ENCODE measurements at regions not wholly inside any gene's neighbourhood (a gene's known extent, or its start where the extent isn't known, plus 50 kb on each side); places are given as distances from the start of the nearest gene placed in this dataset.

DNA sequence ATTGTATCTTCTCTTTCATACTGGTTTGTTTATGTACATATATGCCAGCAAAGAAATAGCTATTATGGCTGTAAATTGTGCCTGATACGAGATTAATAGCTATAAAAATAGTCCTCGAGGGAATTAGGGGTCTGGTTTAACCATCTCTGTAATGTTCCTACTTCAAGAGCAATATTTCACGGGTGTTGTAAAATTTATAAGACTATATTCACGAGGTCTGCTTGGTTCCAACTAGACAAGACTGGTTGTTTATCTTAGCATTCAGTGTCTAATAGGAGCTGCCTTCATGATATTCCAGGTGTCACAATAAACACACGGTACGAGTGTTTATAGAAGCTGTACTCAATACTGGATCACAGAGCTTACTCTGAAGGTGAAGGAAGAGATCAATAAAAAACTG lies 389.9 kb downstream of the SIPA1L2 start:
- no peak for DNase-seq

DNA sequence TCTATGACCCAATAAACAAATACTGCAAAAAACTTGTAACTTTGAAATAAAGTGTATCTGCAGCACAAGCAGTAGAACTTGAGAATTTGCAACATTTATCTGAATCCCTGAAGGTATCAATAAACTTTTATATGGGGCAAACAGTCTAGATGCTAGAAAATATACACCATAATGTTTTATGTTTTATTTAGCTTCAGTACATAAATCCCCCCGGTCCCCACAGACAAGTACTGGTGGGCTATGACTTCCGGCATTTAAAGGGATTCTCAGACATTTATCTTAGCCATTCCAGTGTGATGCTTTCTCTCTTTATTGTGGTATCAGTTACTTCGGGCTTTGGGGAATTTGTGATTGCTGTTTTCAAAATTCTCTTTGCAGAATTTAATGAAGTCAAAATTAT lies 390.4 kb downstream of the SIPA1L2 start:
- DNase-seq = no peak

DNA sequence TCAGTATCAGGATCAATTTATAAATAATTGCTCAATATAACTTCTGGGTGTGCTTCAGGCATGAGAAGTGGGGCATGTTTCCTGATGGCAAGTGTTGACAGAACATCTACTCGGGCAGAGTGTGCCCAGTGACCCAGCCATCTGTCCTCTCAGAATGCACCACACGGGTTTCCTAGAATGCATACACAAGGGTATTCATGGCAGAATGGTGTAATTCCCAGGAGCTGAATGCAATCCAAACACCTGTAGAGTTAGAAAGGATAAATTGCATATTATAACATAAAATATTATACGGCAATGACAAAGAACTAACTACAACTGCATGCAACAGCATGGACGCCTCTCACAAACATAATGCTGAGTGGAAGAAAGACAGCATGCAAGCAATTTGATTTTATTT lies 391.9 kb downstream of the SIPA1L2 start:
- DNase-seq = no peak

- DNase-seq = no peak
Observed at GRCh38 chr1:232227306-232227705, 402.6 kb downstream of the SIPA1L2 start.

- DNase-seq = no peak
Observed at GRCh38 chr1:232226197-232226712, 403.7 kb downstream of the SIPA1L2 start.

- DNase-seq = no peak
Observed at GRCh38 chr1:232225336-232226131, 404.4 kb downstream of the SIPA1L2 start.

- no peak for DNase-seq
Observed at GRCh38 chr1:232223887-232224286, 406.0 kb downstream of the SIPA1L2 start.

- no peak for DNase-seq
Observed at GRCh38 chr1:232223183-232223708, 406.7 kb downstream of the SIPA1L2 start.

GRCh38 chr1:232222614-232223013 lies 407.3 kb downstream of the SIPA1L2 start:
- no peak for DNase-seq

DNA sequence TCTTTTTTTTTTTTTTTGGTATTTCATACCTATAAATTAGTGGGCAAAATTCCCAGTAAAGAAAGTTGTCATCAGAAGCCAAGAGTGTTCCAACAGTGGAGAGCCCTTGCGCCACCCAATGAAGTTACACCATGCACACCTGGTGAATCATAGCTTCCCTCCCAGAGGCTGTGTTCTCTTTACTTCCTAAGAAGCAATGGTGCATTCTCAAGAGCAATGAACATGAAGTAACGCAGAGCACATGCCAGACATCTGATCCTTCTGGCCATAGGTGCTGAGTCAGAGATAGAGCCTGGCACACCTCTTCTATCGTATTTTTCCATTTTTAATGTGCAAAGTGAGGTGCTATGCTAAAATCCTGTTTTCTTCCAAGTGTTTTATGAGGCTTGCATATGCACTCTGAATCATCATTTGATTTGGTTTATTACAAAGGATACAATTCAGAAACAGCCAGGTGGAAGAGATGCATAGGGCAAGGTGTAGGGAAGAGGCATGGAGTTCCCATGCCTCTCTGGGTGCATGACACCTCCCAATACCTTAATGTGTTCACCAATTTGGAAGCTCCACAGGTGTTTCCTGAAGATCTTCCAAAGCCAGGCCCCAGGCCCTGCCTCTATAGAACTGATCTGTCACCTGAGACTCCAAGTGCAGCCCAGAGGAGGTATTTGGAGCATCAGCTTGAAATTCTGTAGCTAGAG lies 408.0 kb downstream of the SIPA1L2 start:
- DNase-seq = no peak

DNA sequence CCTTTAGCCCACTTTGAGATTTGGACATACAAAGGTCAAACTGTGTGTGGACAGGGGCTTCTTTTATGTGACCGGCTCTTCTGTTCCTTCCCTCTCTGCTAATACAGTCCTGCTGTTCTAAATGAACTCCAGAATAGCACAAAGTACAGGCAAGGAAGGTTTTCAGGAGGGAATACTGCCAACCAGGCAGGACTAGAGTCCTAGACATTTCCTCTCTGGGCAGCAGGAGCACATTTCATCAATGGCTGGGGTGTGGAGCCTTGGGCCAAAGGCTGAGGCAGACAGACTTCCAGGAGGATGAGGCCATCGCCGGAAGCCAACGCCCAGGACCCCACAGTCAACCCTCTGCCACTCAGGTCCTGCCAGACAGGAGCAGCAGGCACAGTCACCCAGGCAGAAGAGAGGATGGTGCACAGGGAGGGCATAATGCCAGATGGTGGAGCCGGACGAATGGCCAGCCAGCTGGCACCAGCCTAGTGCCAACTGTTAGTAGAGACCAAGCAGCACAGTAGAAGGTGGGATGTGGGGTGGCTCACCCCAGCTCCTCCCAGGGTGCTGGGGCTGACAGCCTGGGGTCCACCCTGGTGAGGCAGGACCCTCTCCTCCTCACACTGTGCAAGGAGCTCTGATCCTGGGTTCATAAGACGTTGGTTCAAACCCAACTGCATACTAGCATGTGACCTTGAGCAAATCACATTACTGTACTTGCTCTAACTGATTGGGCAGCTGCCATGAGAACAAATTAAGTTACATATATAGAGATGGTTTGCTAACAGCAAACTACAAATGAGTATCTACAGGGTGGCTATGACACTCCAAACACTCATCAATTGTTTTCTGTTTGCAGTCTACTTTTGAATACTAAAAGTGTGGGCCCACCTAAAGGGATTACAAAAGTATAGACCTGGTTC lies 410.7 kb downstream of the SIPA1L2 start:
- no peak for DNase-seq

- DNase-seq = no peak
Observed at GRCh38 chr1:232213928-232214327, 416.0 kb downstream of the SIPA1L2 start.

GRCh38 chr1:232212253-232212652 lies 417.7 kb downstream of the SIPA1L2 start:
- DNase-seq = no peak

DNA sequence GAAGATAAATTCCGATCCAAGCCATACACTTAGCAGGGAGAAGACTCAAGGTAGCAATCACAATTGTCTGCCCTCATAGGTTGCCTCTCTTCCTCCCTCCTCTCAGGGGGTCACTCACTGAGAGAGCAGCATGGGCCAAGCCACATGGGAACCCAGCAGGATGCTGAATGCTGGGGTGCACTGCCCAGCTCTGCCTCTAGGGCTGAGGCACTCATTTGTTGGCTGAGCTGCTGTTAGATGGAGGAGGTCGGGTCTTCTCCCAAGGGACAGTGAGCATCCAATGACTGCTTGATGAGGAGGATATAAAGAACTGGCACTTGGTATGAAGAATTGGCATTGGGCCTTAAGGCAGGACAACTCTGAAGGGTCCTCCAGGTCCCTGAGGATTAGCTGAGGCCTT lies 418.8 kb downstream of the SIPA1L2 start:
- DNase-seq = no peak

GRCh38 chr1:232209357-232209756 lies 420.6 kb downstream of the SIPA1L2 start:
- DNase-seq = no peak

GRCh38 chr1:232207073-232207866 lies 422.7 kb downstream of the SIPA1L2 start:
- no peak for DNase-seq

DNA sequence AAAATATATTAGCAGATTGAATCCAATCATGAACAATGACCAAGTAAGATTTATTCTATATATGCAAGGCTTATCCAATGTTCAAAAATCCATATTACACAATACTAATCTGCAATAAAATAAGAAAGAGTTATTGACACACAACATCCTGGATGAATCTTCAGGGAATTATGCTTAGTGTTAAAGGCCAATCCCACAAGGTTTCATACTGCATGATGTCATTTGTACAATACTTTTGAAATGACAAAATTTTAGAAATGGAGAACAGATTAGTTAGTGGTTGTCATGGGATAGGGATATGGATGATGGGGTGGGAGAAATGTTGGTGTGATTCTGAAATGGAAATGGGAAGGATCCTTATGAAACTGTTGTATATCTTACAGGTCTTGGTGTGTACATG lies 425.7 kb downstream of the SIPA1L2 start:
- no peak for DNase-seq

GRCh38 chr1:232201024-232201423 lies 428.9 kb downstream of the SIPA1L2 start:
- no peak for DNase-seq

DNA sequence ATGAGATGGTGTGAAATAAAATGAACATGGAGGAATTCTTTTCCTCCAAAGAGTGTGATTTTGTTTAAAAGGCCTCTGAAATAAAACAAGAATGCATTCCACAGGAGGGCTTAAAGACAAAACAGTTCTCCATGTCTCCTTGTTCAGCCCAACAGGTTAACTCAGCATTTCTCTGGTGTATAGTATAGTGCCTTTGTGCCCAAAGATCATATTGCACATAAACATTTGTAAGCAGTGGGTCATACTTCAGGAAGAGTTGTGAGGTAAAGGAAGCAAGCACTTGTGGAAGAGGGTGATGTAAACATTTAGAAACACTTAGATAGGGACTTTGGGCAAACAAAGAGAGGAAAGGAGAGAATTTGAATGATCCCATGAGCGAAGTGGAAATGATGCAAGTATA lies 433.9 kb downstream of the SIPA1L2 start:
- no peak for DNase-seq

DNA sequence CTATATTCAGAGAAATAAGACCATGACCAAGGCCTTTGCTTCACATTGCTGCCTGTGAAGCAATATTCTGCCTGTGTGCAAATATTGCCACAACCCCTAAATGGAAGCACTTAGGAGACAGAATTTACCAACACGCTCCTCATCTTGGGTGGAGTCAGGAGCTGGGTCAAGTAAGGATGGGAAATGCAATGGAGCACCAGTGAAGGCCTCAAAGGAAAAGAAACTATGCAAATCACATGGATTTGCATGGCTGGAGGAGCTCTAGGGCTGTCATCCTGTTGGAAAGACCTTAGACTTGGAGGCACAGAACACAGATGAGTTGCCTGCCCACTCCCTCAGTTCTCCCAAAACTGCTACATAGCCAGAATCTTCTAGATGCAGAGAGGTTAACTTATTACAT lies 435.5 kb downstream of the SIPA1L2 start:
- DNase-seq = no peak

DNA sequence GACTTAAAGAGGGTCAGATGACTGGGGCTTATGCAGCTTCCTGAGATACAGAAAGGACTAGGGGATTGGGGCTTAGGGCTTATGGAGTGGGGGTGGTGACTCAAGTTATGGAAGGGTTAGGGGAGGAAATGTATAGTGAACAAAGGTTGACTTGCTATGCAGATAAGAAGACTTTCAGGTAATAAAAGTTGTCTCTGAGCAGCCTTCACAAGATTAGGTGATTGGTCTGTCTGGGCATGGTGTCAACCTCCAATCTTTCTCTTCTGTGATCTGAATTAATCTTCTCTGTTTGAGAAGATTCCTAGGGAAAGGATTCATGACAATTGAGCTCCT lies 436.5 kb downstream of the SIPA1L2 start:
- no peak for DNase-seq
